GM06990 (cell line): ENCODE measurements at regions not wholly inside any gene's neighbourhood (a gene's known extent, or its start where the extent isn't known, plus 50 kb on each side); places are given as distances from the start of the nearest gene placed in this dataset.

ENCODE experiments used
- DNase-seq: peaks from one replicate; pipeline ENCODE4 v3.0.0-alpha.2; 2011; ENCODE audit not compliant: insufficient read length; ENCODE audit errors: extremely low read depth
- H3K27me3 ChIP-seq: replicated peaks from 2 replicates; pipeline ENCODE4 v1.6.0; 2011; ENCODE audit warnings: low read length; ENCODE audit not compliant: control insufficient read depth, insufficient read depth
- H3K36me3 ChIP-seq: 2 replicates; pipeline ENCODE4 v1.5.1; 2011; ENCODE audit warnings: low read length; ENCODE audit not compliant: control insufficient read depth, insufficient read depth
- H3K4me3 ChIP-seq: replicated peaks from 2 replicates; pipeline ENCODE4 v1.5.1; 2011; ENCODE audit warnings: low read depth, mild to moderate bottlenecking, control low read depth, low read length
- TF ChIP-seq, protein P1 (sequence below): IDR thresholded peaks from 2 replicates; pipeline ENCODE4 v1.5.1; 2011; ENCODE audit warnings: low read length, control low read depth, mild to moderate bottlenecking, inconsistent platforms; ENCODE audit not compliant: insufficient read depth, poor library complexity, severe bottlenecking

DNA sequence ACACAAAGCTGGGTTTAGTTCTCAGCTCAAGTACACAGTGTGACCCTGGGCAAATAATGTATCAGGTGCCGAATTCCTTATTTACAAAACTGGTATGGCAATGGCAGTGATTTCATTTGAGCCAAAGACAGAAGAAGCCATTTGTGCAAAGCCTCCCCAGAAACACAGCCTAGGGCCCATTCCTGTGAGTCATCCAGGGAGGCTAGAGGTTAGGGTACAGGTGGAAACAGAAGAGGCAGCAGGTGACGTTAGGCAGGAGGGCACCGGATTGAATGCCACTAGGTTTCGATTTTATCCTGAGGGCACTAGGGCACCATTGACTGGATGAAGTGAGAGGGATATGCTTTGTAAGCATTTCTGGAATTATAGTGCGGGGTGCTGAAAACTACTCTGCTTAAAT is 766.9 kb upstream of the NR2F2 start:
- no peak for DNase-seq
- no peak overlapping the region for H3K4me3 ChIP-seq
- H3K27me3 ChIP-seq = no peaks in the 10 kb centered on the region
- TF ChIP-seq, protein P1, sequence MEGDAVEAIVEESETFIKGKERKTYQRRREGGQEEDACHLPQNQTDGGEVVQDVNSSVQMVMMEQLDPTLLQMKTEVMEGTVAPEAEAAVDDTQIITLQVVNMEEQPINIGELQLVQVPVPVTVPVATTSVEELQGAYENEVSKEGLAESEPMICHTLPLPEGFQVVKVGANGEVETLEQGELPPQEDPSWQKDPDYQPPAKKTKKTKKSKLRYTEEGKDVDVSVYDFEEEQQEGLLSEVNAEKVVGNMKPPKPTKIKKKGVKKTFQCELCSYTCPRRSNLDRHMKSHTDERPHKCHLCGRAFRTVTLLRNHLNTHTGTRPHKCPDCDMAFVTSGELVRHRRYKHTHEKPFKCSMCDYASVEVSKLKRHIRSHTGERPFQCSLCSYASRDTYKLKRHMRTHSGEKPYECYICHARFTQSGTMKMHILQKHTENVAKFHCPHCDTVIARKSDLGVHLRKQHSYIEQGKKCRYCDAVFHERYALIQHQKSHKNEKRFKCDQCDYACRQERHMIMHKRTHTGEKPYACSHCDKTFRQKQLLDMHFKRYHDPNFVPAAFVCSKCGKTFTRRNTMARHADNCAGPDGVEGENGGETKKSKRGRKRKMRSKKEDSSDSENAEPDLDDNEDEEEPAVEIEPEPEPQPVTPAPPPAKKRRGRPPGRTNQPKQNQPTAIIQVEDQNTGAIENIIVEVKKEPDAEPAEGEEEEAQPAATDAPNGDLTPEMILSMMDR = no peak
- no peaks in the 10 kb centered on the region for H3K36me3 ChIP-seq

DNA sequence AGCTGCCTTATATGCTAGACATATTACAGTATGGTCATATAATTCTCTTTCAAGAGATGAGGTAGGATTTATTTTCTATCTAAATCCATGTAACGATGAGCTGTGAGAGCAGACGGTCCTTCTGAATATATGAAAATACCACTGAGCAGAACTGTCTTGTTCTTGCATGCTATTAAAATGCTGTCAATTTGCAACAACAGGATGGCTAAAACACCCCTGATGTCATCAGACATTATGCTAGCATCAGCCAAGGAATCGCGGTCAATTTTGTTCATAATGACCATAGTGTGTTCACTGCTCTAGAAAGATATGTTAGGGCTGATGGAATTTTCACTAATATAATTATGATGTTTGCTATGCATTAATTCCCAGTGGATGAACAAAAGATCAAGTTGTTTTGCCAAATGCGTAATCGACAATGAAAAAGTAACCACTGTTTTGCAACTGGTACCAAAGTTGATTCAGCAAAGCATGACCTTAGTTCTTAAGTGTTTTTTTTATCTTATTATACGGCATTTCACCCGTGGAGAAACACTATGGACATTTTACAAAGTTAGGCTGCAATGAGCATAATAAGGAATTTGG is 765.4 kb upstream of the NR2F2 start:
- TF ChIP-seq, protein P1 = no peak
- DNase-seq = no peak
- H3K27me3 ChIP-seq = no peaks in the 10 kb centered on the region
- no peaks in the 10 kb centered on the region for H3K36me3 ChIP-seq
- H3K4me3 ChIP-seq = no peak overlapping the region

DNA sequence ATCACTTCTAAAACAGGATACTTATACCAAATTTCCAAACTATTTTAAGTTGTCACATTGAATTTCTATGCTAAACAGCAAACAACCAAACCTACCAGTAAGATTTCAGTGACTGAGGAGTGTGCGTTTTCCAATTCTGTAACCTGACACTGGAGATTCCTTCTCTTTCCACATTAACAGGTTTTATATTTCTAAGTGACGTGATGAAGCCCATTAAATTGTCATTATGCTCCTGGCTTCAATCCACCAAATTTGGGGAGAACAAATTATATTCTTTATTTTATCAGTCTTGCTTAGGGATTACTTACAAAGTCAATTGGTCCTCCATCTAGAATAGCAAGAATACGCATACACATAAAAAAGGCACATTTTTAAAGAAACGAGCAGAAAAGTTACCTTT is 764.8 kb upstream of the NR2F2 start:
- H3K36me3 ChIP-seq = no peaks in the 10 kb centered on the region
- no peak for DNase-seq
- no peak overlapping the region for H3K4me3 ChIP-seq
- H3K27me3 ChIP-seq = no peaks in the 10 kb centered on the region
- TF ChIP-seq, protein P1 = no peak

DNA sequence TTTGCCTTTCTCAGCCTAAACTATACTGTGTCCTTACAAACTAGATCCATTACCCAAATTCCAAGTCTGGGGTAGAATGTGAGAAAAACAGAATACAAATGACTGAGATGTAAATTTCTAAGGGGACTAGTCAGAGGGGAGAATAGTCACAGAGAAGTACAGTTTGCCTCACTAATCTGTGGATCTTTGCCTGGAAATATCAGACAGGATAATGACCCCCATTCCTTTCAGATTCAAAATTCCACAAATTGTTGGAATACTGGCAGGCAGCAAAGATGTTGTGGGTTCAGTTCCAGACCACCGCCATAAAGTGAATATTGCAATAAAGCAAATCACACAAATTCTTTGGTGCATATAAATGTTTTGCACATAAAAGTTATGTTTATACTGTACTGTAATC is 762.8 kb upstream of the NR2F2 start:
- TF ChIP-seq, protein P1 = no peak
- Histone ChIP-seq H3K36me3 (no peaks in the 10 kb centered on the region), H3K27me3 (no peaks in the 10 kb centered on the region), H3K4me3 (no peak overlapping the region)
- no peak for DNase-seq

DNA sequence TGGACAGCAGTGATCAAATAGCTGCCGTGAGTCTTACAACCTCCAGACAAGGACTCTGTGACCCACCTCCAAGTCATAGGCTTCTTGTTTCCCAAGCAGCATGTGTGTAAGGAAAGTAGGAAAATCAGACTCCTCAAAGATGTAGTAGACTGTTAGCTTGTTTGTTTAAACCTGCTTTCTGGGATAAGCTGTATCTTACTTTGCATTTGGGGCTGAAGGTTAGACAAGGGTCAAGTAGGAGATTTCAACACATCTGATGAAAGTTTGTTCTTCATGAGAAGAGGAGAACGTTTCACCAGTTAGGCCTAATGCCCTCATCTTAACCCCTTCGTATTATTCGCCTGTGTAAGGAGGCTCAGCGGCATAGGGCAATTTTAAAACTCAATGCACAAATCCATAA is 756.4 kb upstream of the NR2F2 start:
- Histone ChIP-seq H3K27me3 (no peaks in the 10 kb centered on the region), H3K4me3 (no peak overlapping the region), H3K36me3 (no peaks in the 10 kb centered on the region)
- no peak for DNase-seq
- TF ChIP-seq, protein P1 = no peak

DNA sequence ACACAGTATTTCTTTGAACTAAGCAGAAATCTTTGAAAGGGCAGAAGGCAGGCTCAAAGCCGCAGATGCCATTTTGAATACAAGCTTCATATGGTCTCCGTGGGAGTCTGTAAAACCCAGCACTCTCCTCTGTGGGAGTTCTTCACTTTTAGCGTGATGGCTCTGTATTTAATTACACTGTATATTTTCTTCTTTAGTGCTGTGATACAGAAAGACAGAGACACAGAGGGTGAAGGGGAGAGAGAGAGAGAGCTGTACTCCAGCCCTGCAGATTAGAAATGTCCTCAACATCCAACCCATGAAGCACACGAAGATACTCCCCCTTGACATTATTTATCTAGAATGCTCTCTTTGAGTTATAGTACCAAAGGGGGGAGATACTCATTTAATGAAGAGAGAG is 752.6 kb upstream of the NR2F2 start:
- no peak for DNase-seq
- no peak overlapping the region for H3K4me3 ChIP-seq

More for the DNA sequence above, 752.6 kb upstream of the NR2F2 start:
- no peaks in the 10 kb centered on the region for H3K27me3 ChIP-seq
- TF ChIP-seq, protein P1 = no peak
- H3K36me3 ChIP-seq = no peaks in the 10 kb centered on the region
